ENCODE measurements at regions not wholly inside any gene's neighbourhood (a gene's known extent, or its start where the extent isn't known, plus 50 kb on each side); places are given as distances from the start of the nearest gene placed in this dataset.

- DNase-seq: no peak
- TF ChIP-seq, protein P1, sequence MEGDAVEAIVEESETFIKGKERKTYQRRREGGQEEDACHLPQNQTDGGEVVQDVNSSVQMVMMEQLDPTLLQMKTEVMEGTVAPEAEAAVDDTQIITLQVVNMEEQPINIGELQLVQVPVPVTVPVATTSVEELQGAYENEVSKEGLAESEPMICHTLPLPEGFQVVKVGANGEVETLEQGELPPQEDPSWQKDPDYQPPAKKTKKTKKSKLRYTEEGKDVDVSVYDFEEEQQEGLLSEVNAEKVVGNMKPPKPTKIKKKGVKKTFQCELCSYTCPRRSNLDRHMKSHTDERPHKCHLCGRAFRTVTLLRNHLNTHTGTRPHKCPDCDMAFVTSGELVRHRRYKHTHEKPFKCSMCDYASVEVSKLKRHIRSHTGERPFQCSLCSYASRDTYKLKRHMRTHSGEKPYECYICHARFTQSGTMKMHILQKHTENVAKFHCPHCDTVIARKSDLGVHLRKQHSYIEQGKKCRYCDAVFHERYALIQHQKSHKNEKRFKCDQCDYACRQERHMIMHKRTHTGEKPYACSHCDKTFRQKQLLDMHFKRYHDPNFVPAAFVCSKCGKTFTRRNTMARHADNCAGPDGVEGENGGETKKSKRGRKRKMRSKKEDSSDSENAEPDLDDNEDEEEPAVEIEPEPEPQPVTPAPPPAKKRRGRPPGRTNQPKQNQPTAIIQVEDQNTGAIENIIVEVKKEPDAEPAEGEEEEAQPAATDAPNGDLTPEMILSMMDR (IDR thresholded peaks at IDR 0.05; ENCODE audit: unreplicated experiment): no peak
- no peaks in the 10 kb centered on the region for H3K27me3 Mint-ChIP-seq (ENCODE audit: unreplicated experiment)
- intact Hi-C loops (cut with micrococcal nuclease; ENCODE audit: unreplicated experiment): no loop called here
- H3K9me3 Mint-ChIP-seq (ENCODE audit: low read depth, unreplicated experiment): peaks cover 4% of the 10 kb centered on the region
- H3K4me3 Mint-ChIP-seq (ENCODE audit: low read depth, unreplicated experiment): no peak overlapping the region
- no peak overlapping the region for H3K27ac Mint-ChIP-seq (ENCODE audit: unreplicated experiment)
- BruUV-seq (replicated peaks): no TSS peak
- no peaks in the 10 kb centered on the region for H3K4me1 Mint-ChIP-seq (ENCODE audit: low read depth, unreplicated experiment)
- H3K36me3 Mint-ChIP-seq (ENCODE audit: insufficient read depth, unreplicated experiment): no peaks in the 10 kb centered on the region
- CTCF ChIA-PET: no interaction called here
Observed at GRCh38 chr9:78510035-78510434, 213.1 kb downstream of the PSAT1 start.

- Mint-ChIP-seq H3K36me3 (ENCODE audit: insufficient read depth, unreplicated experiment) (no peaks in the 10 kb centered on the region), H3K4me3 (ENCODE audit: low read depth, unreplicated experiment) (no peak overlapping the region)
- BruUV-seq (replicated peaks): no TSS peak
Observed at GRCh38 chr9:78515108-78515507, 218.2 kb downstream of the PSAT1 start.

GRCh38 chr9:78519786-78520185, 222.9 kb downstream of the PSAT1 start:
- DNase-seq: no peak
- Mint-ChIP-seq H3K9me3 (ENCODE audit: low read depth, unreplicated experiment) (peaks cover 5% of the 10 kb centered on the region), H3K27me3 (ENCODE audit: unreplicated experiment) (no peaks in the 10 kb centered on the region), H3K27ac (ENCODE audit: unreplicated experiment) (no peak overlapping the region), H3K4me1 (ENCODE audit: low read depth, unreplicated experiment) (no peaks in the 10 kb centered on the region), H3K4me3 (ENCODE audit: low read depth, unreplicated experiment) (no peak overlapping the region), H3K36me3 (ENCODE audit: insufficient read depth, unreplicated experiment) (no peaks in the 10 kb centered on the region)
- CTCF ChIA-PET: no interaction called here
- intact Hi-C loops (cut with micrococcal nuclease; ENCODE audit: unreplicated experiment): no loop called here
- BruUV-seq (replicated peaks): no TSS peak
- TF ChIP-seq, protein P1 (IDR thresholded peaks at IDR 0.05; ENCODE audit: unreplicated experiment): no peak

More at GRCh38 chr9:78515108-78515507, 218.2 kb downstream of the PSAT1 start:
- TF ChIP-seq, protein P1 (IDR thresholded peaks at IDR 0.05; ENCODE audit: unreplicated experiment): no peak
- Mint-ChIP-seq H3K9me3 (ENCODE audit: low read depth, unreplicated experiment) (peaks cover 4% of the 10 kb centered on the region), H3K27me3 (ENCODE audit: unreplicated experiment) (no peaks in the 10 kb centered on the region), H3K27ac (ENCODE audit: unreplicated experiment) (no peak overlapping the region), H3K4me1 (ENCODE audit: low read depth, unreplicated experiment) (no peaks in the 10 kb centered on the region)
- intact Hi-C loops (cut with micrococcal nuclease; ENCODE audit: unreplicated experiment): no loop called here
- no peak for DNase-seq
- CTCF ChIA-PET: no interaction called here

DNA sequence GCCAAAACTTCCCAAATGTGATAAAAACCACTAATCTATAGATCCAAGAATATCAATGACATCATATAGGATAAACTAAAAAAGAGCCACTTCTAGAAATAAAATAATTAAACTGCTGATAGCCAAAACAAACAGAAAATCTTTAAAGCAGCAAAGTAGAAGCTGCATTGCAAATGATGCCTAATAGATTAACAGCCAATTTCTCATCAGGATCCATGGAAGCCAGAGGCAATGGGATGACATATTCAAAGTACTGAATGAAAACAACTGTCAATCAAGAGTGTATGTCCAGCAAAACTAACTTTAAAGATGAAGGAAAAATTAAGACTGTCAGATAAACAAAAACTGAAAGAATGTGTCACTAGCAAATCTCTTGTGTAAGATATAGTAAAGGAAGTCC, 224.8 kb downstream of the PSAT1 start:
- no peaks in the 10 kb centered on the region for H3K36me3 Mint-ChIP-seq (ENCODE audit: insufficient read depth, unreplicated experiment)
- no peaks in the 10 kb centered on the region for H3K27me3 Mint-ChIP-seq (ENCODE audit: unreplicated experiment)
- H3K4me1 Mint-ChIP-seq (ENCODE audit: low read depth, unreplicated experiment): no peaks in the 10 kb centered on the region
- H3K27ac Mint-ChIP-seq (ENCODE audit: unreplicated experiment): no peak overlapping the region
- intact Hi-C loops (cut with micrococcal nuclease; ENCODE audit: unreplicated experiment): no loop called here
- H3K4me3 Mint-ChIP-seq (ENCODE audit: low read depth, unreplicated experiment): no peak overlapping the region
- TF ChIP-seq, protein P1 (IDR thresholded peaks at IDR 0.05; ENCODE audit: unreplicated experiment): no peak
- CTCF ChIA-PET: no interaction called here
- no peak for DNase-seq
- BruUV-seq (replicated peaks): no TSS peak
- H3K9me3 Mint-ChIP-seq (ENCODE audit: low read depth, unreplicated experiment): peaks cover 5% of the 10 kb centered on the region
